Gastroesophageal sphincter (tissue), 3 donors: ENCODE measurements at regions not wholly inside any gene's neighbourhood (a gene's known extent, or its start where the extent isn't known, plus 50 kb on each side); places are given as distances from the start of the nearest gene placed in this dataset.

ENCODE experiments used
- EP300 ChIP-seq: sonication (generic); formaldehyde crosslinking; IDR thresholded peaks from one replicate; pipeline ENCODE4 v1.6.1; 2017; ENCODE audit warnings: antibody characterized with exemption, mild to moderate bottlenecking
- POLR2AphosphoS5 ChIP-seq: sonication (generic); formaldehyde crosslinking; IDR thresholded peaks from one replicate; pipeline ENCODE4 v1.6.1; 2017; ENCODE audit warnings: antibody characterized with exemption
- TF ChIP-seq, protein P1 (sequence below), 4 experiments: fragments of 200-600 bp in 2 of 4; fragments of 450-650 bp in 2 of 4; sonication (generic) in 1 of 4; IDR thresholded peaks; one replicate each; pipeline ENCODE4 v1.5.1; 2017 to 2019; ENCODE audit warnings: antibody characterized with exemption in 4 of 4, mild to moderate bottlenecking in 2 of 4, moderate library complexity in 2 of 4

DNA sequence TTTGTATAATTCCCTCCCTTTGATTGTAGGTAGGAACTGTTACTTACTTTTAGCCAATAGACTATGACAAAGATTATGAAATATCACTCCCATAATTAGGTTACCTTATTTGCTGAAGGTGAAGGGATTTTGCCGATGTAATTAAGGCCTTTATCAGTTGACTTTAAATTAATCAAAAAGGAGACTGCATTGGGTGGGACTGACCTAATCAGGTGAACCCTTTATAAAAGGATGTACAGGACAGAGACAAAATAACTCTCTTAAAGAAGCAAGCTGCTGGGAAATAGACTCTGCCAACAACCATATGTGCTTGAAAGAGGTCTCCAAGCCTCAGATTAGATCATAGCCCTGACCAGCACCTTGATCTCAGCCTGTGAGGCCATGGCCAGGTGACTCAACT, 167.6 kb downstream of the SOX3 start:
- TF ChIP-seq, protein P1, sequence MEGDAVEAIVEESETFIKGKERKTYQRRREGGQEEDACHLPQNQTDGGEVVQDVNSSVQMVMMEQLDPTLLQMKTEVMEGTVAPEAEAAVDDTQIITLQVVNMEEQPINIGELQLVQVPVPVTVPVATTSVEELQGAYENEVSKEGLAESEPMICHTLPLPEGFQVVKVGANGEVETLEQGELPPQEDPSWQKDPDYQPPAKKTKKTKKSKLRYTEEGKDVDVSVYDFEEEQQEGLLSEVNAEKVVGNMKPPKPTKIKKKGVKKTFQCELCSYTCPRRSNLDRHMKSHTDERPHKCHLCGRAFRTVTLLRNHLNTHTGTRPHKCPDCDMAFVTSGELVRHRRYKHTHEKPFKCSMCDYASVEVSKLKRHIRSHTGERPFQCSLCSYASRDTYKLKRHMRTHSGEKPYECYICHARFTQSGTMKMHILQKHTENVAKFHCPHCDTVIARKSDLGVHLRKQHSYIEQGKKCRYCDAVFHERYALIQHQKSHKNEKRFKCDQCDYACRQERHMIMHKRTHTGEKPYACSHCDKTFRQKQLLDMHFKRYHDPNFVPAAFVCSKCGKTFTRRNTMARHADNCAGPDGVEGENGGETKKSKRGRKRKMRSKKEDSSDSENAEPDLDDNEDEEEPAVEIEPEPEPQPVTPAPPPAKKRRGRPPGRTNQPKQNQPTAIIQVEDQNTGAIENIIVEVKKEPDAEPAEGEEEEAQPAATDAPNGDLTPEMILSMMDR (IDR thresholded peaks at IDR 0.05) = no peak
- TF ChIP-seq POLR2AphosphoS5 = no peak
- no peak for TF ChIP-seq EP300
